Testis (tissue), 2 donors: ENCODE measurements at regions not wholly inside any gene's neighbourhood (a gene's known extent, or its start where the extent isn't known, plus 50 kb on each side); places are given as distances from the start of the nearest gene placed in this dataset.

ENCODE experiments used
- POLR2A ChIP-seq: fragments of 450-650 bp; IDR thresholded peaks from one replicate; pipeline ENCODE4 v1.6.1; 2017; ENCODE audit warnings: antibody characterized with exemption, mild to moderate bottlenecking, moderate library complexity
- TF ChIP-seq, protein P1 (sequence below), 3 experiments: fragments of 450-650 bp in 2 of 3; fragments of 200-600 bp in 1 of 3; sonication (generic) in 1 of 3; IDR thresholded peaks; one replicate each; pipeline ENCODE4 v1.5.1; 2016 to 2019; ENCODE audit warnings: antibody characterized with exemption in 3 of 3, mild to moderate bottlenecking in 2 of 3, moderate library complexity in 1 of 3

DNA sequence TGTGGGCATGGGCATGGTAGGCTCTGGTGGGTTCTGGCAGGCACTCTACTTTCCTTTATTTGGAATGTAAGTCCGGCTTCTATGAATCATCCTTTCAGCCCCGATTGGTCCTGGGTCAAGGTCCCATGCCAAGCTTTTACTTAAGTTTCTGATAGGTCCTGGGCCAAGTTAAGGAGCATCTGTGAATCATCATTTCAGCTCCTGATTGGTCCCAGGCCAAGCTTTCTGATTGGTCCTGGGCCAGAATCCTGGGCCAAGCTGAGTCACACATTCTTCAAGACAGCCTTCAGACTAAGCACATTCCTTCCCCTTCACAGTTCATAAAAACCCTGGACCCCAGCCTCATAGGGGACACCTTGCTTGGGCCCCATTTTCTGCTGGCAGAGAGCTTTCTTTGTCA, 231.0 kb upstream of the EYS start:
- TF ChIP-seq, protein P1, sequence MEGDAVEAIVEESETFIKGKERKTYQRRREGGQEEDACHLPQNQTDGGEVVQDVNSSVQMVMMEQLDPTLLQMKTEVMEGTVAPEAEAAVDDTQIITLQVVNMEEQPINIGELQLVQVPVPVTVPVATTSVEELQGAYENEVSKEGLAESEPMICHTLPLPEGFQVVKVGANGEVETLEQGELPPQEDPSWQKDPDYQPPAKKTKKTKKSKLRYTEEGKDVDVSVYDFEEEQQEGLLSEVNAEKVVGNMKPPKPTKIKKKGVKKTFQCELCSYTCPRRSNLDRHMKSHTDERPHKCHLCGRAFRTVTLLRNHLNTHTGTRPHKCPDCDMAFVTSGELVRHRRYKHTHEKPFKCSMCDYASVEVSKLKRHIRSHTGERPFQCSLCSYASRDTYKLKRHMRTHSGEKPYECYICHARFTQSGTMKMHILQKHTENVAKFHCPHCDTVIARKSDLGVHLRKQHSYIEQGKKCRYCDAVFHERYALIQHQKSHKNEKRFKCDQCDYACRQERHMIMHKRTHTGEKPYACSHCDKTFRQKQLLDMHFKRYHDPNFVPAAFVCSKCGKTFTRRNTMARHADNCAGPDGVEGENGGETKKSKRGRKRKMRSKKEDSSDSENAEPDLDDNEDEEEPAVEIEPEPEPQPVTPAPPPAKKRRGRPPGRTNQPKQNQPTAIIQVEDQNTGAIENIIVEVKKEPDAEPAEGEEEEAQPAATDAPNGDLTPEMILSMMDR (IDR thresholded peaks at IDR 0.05) = no peak
- no peak for TF ChIP-seq POLR2A
